OCI-LY7 (cell line): ENCODE measurements at regions not wholly inside any gene's neighbourhood (a gene's known extent, or its start where the extent isn't known, plus 50 kb on each side); places are given as distances from the start of the nearest gene placed in this dataset.

Experiments
- BruUV-seq: library from RNA; stranded (reverse); fragments of 400-500 nt; replicated peaks from 2 replicates; lab custom pipeline; 2021; lab: Mats Ljungman, UMichigan
- CTCF ChIA-PET: fragments of 300-600 bp; sonication (Branson Sonifier 250); formaldehyde crosslinking; loops from one replicate; lab custom pipeline; 2022; ENCODE audit warnings: antibody characterized with exemption; ENCODE audit not compliant: unreplicated experiment; lab: Charles Lee
- POLR2A ChIA-PET: fragments of 300-600 bp; sonication (Branson Sonifier 250); formaldehyde crosslinking; loops from one replicate; lab custom pipeline; 2022; ENCODE audit warnings: antibody characterized with exemption; lab: Charles Lee
- DNase-seq: peaks from one replicate; pipeline ENCODE4 v3.0.0-alpha.2; 2015; ENCODE audit warnings: low spot score
- H2AFZ ChIP-seq: fragments of 200-600 bp; sonication (generic), shearing (Covaris generic); 2 replicates; pipeline ENCODE4 v1.6.1; 2014; ENCODE audit warnings: mild to moderate bottlenecking, antibody characterized with exemption, low read length, moderate library complexity
- H3K27ac ChIP-seq: fragments of 200-600 bp; sonication (generic); 2 replicates; pipeline ENCODE4 v1.5.1; 2014; ENCODE audit warnings: mixed run types, low read depth, mild to moderate bottlenecking, moderate library complexity, low read length, inconsistent platforms; ENCODE audit not compliant: poor library complexity, severe bottlenecking
- H3K36me3 ChIP-seq: fragments of 200-600 bp; sonication (generic); 2 replicates; pipeline ENCODE4 v1.6.1; 2014; ENCODE audit warnings: mild to moderate bottlenecking, antibody characterized with exemption, low read length, moderate library complexity, mixed read lengths; ENCODE audit not compliant: insufficient read depth
- H3K4me1 ChIP-seq: fragments of 200-600 bp; sonication (generic); 2 replicates; pipeline ENCODE4 v1.5.1; 2014; ENCODE audit warnings: mild to moderate bottlenecking, low read length; ENCODE audit not compliant: insufficient read depth, poor library complexity, severe bottlenecking
- H3K4me2 ChIP-seq: fragments of 200-600 bp; sonication (generic); 2 replicates; pipeline ENCODE4 v1.6.1; 2014; ENCODE audit warnings: mild to moderate bottlenecking, low read length
- H3K4me3 ChIP-seq: fragments of 200-600 bp; sonication (generic); 2 replicates; pipeline ENCODE4 v1.5.1; 2014; ENCODE audit warnings: mild to moderate bottlenecking, low read depth, low read length; ENCODE audit not compliant: poor library complexity, severe bottlenecking
- H3K79me2 ChIP-seq: fragments of 200-600 bp; sonication (generic); 2 replicates; pipeline ENCODE4 v1.6.1; 2016; ENCODE audit warnings: low read depth, mild to moderate bottlenecking, low read length, moderate library complexity, mixed read lengths; ENCODE audit not compliant: insufficient read depth
- H3K9me2 ChIP-seq: fragments of 200-600 bp; sonication (generic); 2 replicates; pipeline ENCODE4 v1.6.1; 2016; ENCODE audit warnings: mild to moderate bottlenecking, low read length, mixed read lengths; ENCODE audit not compliant: insufficient read depth
- H3K9me3 ChIP-seq: fragments of 200-600 bp; sonication (generic); 2 replicates; pipeline ENCODE4 v1.6.1; 2014; ENCODE audit warnings: mild to moderate bottlenecking, mixed run types, low read length, mixed read lengths
- H4K20me1 ChIP-seq: fragments of 200-600 bp; sonication (generic); 2 replicates; pipeline ENCODE4 v1.6.1; 2014; ENCODE audit warnings: mild to moderate bottlenecking, antibody characterized with exemption, low read length, moderate library complexity, mixed read lengths; ENCODE audit not compliant: insufficient read depth
- EZH2phosphoT487 ChIP-seq: fragments of 200-600 bp; sonication (generic); IDR thresholded peaks from 2 replicates; pipeline ENCODE4 v1.6.1; 2018; ENCODE audit warnings: low read depth, borderline replicate concordance, mild to moderate bottlenecking, mixed run types, antibody characterized with exemption, low read length, moderate library complexity, mixed read lengths
- intact Hi-C: fragments of 100-400 bp; cut with micrococcal nuclease; formaldehyde crosslinking; loops from one replicate; pipeline ENCODE4 v1.10.0; 2022; ENCODE audit not compliant: unreplicated experiment
- TF ChIP-seq, protein P1 (sequence below): fragments of 200-600 bp; sonication (generic); conservative IDR thresholded peaks from 2 replicates; pipeline ENCODE4 v1.5.1; 2014; ENCODE audit warnings: mild to moderate bottlenecking, antibody characterized with exemption, low read length, moderate library complexity, mixed read lengths

DNA sequence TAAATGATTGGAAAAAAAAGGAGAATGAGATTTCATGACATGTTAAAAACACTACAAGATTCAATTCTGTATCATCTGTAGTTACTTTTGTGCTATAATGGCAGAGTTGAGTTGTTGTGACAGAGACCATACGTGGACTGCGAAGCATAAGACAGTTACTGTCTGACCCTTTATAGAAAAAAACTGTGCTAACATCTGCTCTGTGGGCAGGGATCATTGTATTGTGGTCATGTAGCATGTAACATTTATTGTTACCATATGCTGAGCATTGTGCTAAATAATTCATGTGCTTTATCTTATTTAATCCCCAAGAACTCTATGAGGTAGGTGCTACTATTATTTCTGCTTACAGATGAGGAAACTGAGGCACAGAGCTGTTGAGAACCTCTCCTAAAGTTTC, 147.3 kb upstream of the HMHB1 start:
- H3K9me3 ChIP-seq: no peaks in the 10 kb centered on the region
- H3K4me1 ChIP-seq: no peaks in the 10 kb centered on the region
- H3K4me3 ChIP-seq: no peak overlapping the region
- POLR2A ChIA-PET: interaction anchor here (1.1 to 1.2 kb wide), 2 partner anchors 9 to 42 kb away, joined by 3 to 5 read pairs; no protein-coding TSS in a partner anchor
- DNase-seq: no peak
- no peaks in the 10 kb centered on the region for H3K79me2 ChIP-seq
- H3K9me2 ChIP-seq: no peaks in the 10 kb centered on the region
- CTCF ChIA-PET: no interaction called here
- no peak overlapping the region for H3K4me2 ChIP-seq
- no peak overlapping the region for H3K27ac ChIP-seq
- H2AFZ ChIP-seq: no peak overlapping the region
- intact Hi-C loops: no loop called here
- TF ChIP-seq EZH2phosphoT487: no peak
- TF ChIP-seq, protein P1, sequence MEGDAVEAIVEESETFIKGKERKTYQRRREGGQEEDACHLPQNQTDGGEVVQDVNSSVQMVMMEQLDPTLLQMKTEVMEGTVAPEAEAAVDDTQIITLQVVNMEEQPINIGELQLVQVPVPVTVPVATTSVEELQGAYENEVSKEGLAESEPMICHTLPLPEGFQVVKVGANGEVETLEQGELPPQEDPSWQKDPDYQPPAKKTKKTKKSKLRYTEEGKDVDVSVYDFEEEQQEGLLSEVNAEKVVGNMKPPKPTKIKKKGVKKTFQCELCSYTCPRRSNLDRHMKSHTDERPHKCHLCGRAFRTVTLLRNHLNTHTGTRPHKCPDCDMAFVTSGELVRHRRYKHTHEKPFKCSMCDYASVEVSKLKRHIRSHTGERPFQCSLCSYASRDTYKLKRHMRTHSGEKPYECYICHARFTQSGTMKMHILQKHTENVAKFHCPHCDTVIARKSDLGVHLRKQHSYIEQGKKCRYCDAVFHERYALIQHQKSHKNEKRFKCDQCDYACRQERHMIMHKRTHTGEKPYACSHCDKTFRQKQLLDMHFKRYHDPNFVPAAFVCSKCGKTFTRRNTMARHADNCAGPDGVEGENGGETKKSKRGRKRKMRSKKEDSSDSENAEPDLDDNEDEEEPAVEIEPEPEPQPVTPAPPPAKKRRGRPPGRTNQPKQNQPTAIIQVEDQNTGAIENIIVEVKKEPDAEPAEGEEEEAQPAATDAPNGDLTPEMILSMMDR: no peak
- H3K36me3 ChIP-seq: no peaks in the 10 kb centered on the region
- no peaks in the 10 kb centered on the region for H4K20me1 ChIP-seq
- BruUV-seq: no TSS peak

DNA sequence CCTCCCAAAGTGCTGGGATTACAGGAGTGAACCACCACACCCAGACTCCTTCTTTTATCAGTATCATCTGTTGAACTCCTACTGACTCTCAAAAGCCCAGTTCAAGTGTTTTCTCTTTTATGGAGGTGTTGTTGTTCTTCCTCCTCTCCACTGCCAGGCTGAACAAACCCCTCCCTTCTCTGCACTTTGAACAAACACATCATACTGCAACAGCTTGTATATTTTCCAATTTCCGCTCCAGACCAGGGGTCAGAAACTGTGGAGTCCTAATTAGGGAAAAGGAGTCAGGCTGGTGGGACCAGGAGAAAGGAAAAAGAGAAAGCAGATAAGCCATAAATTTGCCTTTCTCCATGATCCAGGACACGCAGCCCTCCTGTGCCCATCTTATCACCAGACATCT, 148.1 kb upstream of the HMHB1 start:
- H2AFZ ChIP-seq: no peak overlapping the region
- no peak for DNase-seq
- no peaks in the 10 kb centered on the region for H3K9me3 ChIP-seq
- no peaks in the 10 kb centered on the region for H3K79me2 ChIP-seq
- H3K4me2 ChIP-seq: no peak overlapping the region
- TF ChIP-seq, protein P1: no peak
- POLR2A ChIA-PET: interaction anchor here (0.6 to 0.7 kb wide), 2 partner anchors 450 to 568 kb away, joined by 3 to 4 read pairs; no protein-coding TSS in a partner anchor
- BruUV-seq: no TSS peak
- H3K4me3 ChIP-seq: no peak overlapping the region
- H3K4me1 ChIP-seq: no peaks in the 10 kb centered on the region
- CTCF ChIA-PET: no interaction called here
- no peaks in the 10 kb centered on the region for H3K36me3 ChIP-seq
- H3K9me2 ChIP-seq: no peaks in the 10 kb centered on the region
- no peaks in the 10 kb centered on the region for H4K20me1 ChIP-seq
- H3K27ac ChIP-seq: no peak overlapping the region
- intact Hi-C loops: no loop called here

DNA sequence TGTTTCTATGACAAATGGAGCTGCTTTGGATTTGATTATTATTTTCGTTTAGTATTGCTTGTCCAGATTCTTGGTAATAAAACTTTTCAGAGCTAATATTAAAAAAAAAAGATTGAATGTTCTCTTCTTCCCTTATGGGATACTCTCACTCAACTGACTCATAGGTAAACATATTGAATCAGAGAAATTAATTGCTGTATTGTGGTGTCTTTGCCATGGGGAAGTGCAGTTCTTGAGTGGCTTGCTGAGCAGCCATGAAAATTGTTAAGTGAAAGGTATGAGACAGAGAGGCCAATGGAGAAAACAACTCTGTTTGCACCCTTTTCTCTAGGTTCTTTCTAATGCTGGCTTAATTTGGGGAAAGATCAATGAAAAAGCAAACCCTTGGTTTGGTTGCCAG, 149.9 kb upstream of the HMHB1 start:
- Histone ChIP-seq H3K27ac (no peak overlapping the region), H3K9me3 (no peaks in the 10 kb centered on the region), H3K4me1 (no peaks in the 10 kb centered on the region), H3K79me2 (no peaks in the 10 kb centered on the region), H4K20me1 (no peaks in the 10 kb centered on the region), H2AFZ (no peak overlapping the region), H3K36me3 (no peaks in the 10 kb centered on the region), H3K4me3 (no peak overlapping the region), H3K9me2 (no peaks in the 10 kb centered on the region), H3K4me2 (no peak overlapping the region)
- ChIA-PET POLR2A (no interaction called here), CTCF (no interaction called here)
- intact Hi-C loops: no loop called here
- no TSS peak for BruUV-seq
- no peak for DNase-seq
- TF ChIP-seq, protein P1: no peak
- TF ChIP-seq EZH2phosphoT487: no peak
